HCT116 (cell line): ENCODE measurements at regions not wholly inside any gene's neighbourhood (a gene's known extent, or its start where the extent isn't known, plus 50 kb on each side); places are given as distances from the start of the nearest gene placed in this dataset.

Experiments used
- ATAC-seq: fragments of 200-7000 bp; cut with Tn5 transposase; 2 replicates; pipeline ENCODE4 v1.9.1; 2020; ENCODE audit warnings: mild to moderate bottlenecking, moderate library complexity
- BruUV-seq: library from RNA; stranded (reverse); fragments of 400-500 nt; replicated peaks from 2 replicates; lab custom pipeline; 2021; lab: Mats Ljungman, UMichigan
- CTCF ChIA-PET: fragments of 300-600 bp; sonication (Branson Sonifier 250); formaldehyde crosslinking; loops from one replicate; lab custom pipeline; 2021; ENCODE audit warnings: antibody characterized with exemption; lab: Charles Lee
- POLR2A ChIA-PET: fragments of 300-600, 350-600 bp; sonication (Branson Sonifier 250); formaldehyde crosslinking; loops from one replicate; lab custom pipeline; 2021; ENCODE audit warnings: antibody characterized with exemption; lab: Charles Lee
- RAD21 ChIA-PET, 2 experiments: fragments of 300-600 bp; sonication (Branson Sonifier 250); formaldehyde crosslinking; loops; one replicate each; lab custom pipeline; 2023; ENCODE audit warnings: low total read pairs in 2 of 2; ENCODE audit not compliant: uncharacterized antibody in 2 of 2, unreplicated experiment in 2 of 2, low non-redundant PET in 1 of 2; lab: Charles Lee
- DNase-seq: peaks from one replicate; pipeline ENCODE4 v3.0.0-alpha.2; 2010; ENCODE audit warnings: low read depth, low spot score
- H2AFZ ChIP-seq: fragments of 200-600 bp; shearing (Covaris generic), sonication (generic); 2 replicates; pipeline ENCODE4 v1.6.1; 2017; ENCODE audit warnings: low read depth, mixed run types, mixed read lengths, antibody characterized with exemption, low read length; ENCODE audit not compliant: poor library complexity, severe bottlenecking
- H3K27ac ChIP-seq: 2 replicates; pipeline ENCODE4 v1.5.1; 2012; ENCODE audit warnings: low read depth, low read length
- H3K27me3 ChIP-seq: fragments of 200-600 bp; sonication (generic); 2 replicates; pipeline ENCODE4 v1.6.1; 2016; ENCODE audit warnings: mixed run types, low read length, mixed read lengths; ENCODE audit not compliant: insufficient read depth
- H3K36me3 ChIP-seq, 2 experiments: fragments of 200-500 bp in 1 of 2; fragments of 200-600 bp in 1 of 2; sonication (Bioruptor generic) in 1 of 2; sonication (generic) in 1 of 2; 2 replicates each; pipeline versions ENCODE4 v1.5.1 to v1.6.1; 2014 to 2016; ENCODE audit warnings: low read length in 2 of 2, inconsistent platforms in 1 of 2, mixed read lengths in 1 of 2, mixed run types in 1 of 2; ENCODE audit not compliant: insufficient read depth in 2 of 2, control insufficient read depth in 1 of 2
- H3K4me1 ChIP-seq, 2 experiments: fragments of 200-600 bp in 1 of 2; sonication (generic) in 1 of 2; 2 replicates each; pipeline versions ENCODE4 v1.5.1 to v1.6.1; 2012 to 2017; ENCODE audit warnings: low read length in 2 of 2, inconsistent platforms in 1 of 2, mild to moderate bottlenecking in 1 of 2, mixed read lengths in 1 of 2, mixed run types in 1 of 2, moderate library complexity in 1 of 2; ENCODE audit not compliant: insufficient read depth in 2 of 2, control insufficient read depth in 1 of 2
- H3K4me2 ChIP-seq: fragments of 200-600 bp; sonication (generic); 2 replicates; pipeline ENCODE4 v1.6.1; 2017; ENCODE audit warnings: mixed run types, low read length, mixed read lengths
- H3K4me3 ChIP-seq, 2 experiments: fragments of 200-600 bp in 1 of 2; sonication (generic) in 1 of 2; replicated peaks in 1 of 2; 2 replicates each; pipeline ENCODE4 v1.5.1; 2011 to 2016; ENCODE audit warnings: low read length in 2 of 2, control low read depth in 1 of 2, low read depth in 1 of 2, mild to moderate bottlenecking in 1 of 2, mixed read lengths in 1 of 2, mixed run types in 1 of 2
- H3K79me2 ChIP-seq: fragments of 200-600 bp; sonication (generic); 2 replicates; pipeline ENCODE4 v1.6.1; 2017; ENCODE audit warnings: mild to moderate bottlenecking, mixed run types, low read length, moderate library complexity, mixed read lengths; ENCODE audit not compliant: insufficient read depth
- H3K9ac ChIP-seq: fragments of 200-600 bp; sonication (generic); 2 replicates; pipeline ENCODE4 v1.6.1; 2016; ENCODE audit warnings: low read length, mixed read lengths
- H3K9me2 ChIP-seq: fragments of 200-600 bp; sonication (generic), shearing (Covaris generic); 2 replicates; pipeline ENCODE4 v1.6.1; 2017; ENCODE audit warnings: mixed run types, mild to moderate bottlenecking, moderate library complexity; ENCODE audit not compliant: insufficient read depth
- H3K9me3 ChIP-seq, 2 experiments: fragments of 200-500 bp in 1 of 2; fragments of 200-600 bp in 1 of 2; sonication (Bioruptor generic) in 1 of 2; sonication (generic) in 1 of 2; 2 replicates each; pipeline ENCODE4 v1.6.1; 2014 to 2017; ENCODE audit warnings: low read length in 2 of 2, mixed read lengths in 2 of 2, inconsistent platforms in 1 of 2, low read depth in 1 of 2, mild to moderate bottlenecking in 1 of 2, mixed run types in 1 of 2, moderate library complexity in 1 of 2; ENCODE audit not compliant: control insufficient read depth in 1 of 2, insufficient read depth in 1 of 2
- H4K20me1 ChIP-seq: fragments of 200-600 bp; sonication (generic), shearing (Covaris generic); 2 replicates; pipeline ENCODE4 v1.6.1; 2017; ENCODE audit warnings: mixed run types, mild to moderate bottlenecking, moderate library complexity; ENCODE audit not compliant: insufficient read depth
- CEBPB ChIP-seq: IDR thresholded peaks from 2 replicates; pipeline ENCODE4 v1.6.1; 2012; ENCODE audit warnings: low read depth
- CTCF ChIP-seq, 3 experiments: fragments of 200-600 bp in 1 of 3; sonication (generic) in 1 of 3; IDR thresholded peaks in 2 of 3; conservative IDR thresholded peaks in 1 of 3; 2 replicates each; pipeline ENCODE4 v1.5.1; 2012 to 2017; ENCODE audit warnings: low read depth in 2 of 3, low read length in 2 of 3, antibody characterized with exemption in 1 of 3, borderline replicate concordance in 1 of 3, control low read depth in 1 of 3, mild to moderate bottlenecking in 1 of 3, mixed read lengths in 1 of 3, mixed run types in 1 of 3, moderate library complexity in 1 of 3; ENCODE audit not compliant: insufficient read depth in 1 of 3
- EGR1 ChIP-seq: IDR thresholded peaks from 2 replicates; pipeline ENCODE4 v1.6.1; 2012; ENCODE audit warnings: low read depth
- EZH2phosphoT487 ChIP-seq: fragments of 200-600 bp; IDR thresholded peaks from 2 replicates; pipeline ENCODE4 v1.6.1; 2018; ENCODE audit warnings: antibody characterized with exemption, borderline replicate concordance
- SIN3A ChIP-seq: IDR thresholded peaks from 2 replicates; pipeline ENCODE4 v1.6.1; 2012; ENCODE audit warnings: low read depth
- SRF ChIP-seq: IDR thresholded peaks from 2 replicates; pipeline ENCODE4 v1.6.1; 2012; ENCODE audit warnings: low read depth
- TCF7L2 ChIP-seq: IDR thresholded peaks from 2 replicates; pipeline ENCODE4 v1.7.0; 2011; ENCODE audit warnings: borderline replicate concordance, inconsistent platforms; ENCODE audit not compliant: insufficient read depth, insufficient read length; ENCODE audit errors: extremely low read depth
- YY1 ChIP-seq: IDR thresholded peaks from 2 replicates; pipeline ENCODE4 v1.6.1; 2011; ENCODE audit warnings: low read length, low read depth, moderate library complexity, mild to moderate bottlenecking; ENCODE audit not compliant: insufficient replicate concordance; ENCODE audit errors: extremely low read depth
- ZBTB33 ChIP-seq: IDR thresholded peaks from 2 replicates; pipeline ENCODE4 v1.6.1; 2011; ENCODE audit warnings: mild to moderate bottlenecking, low read length, moderate library complexity; ENCODE audit not compliant: insufficient replicate concordance; ENCODE audit errors: extremely low read depth
- ZFX ChIP-seq: fragments of 450-650 bp; IDR thresholded peaks from 2 replicates; pipeline ENCODE4 v1.6.1; 2017
- ZNF274 ChIP-seq: fragments of 200-500 bp; sonication (Bioruptor generic); IDR thresholded peaks from 2 replicates; pipeline ENCODE4 v1.6.1; 2014; ENCODE audit warnings: mild to moderate bottlenecking, low read depth, low read length, inconsistent platforms
- intact Hi-C: fragments of 100-400 bp; cut with micrococcal nuclease; formaldehyde crosslinking; loops from 2 replicates; pipeline ENCODE4 v1.10.0; 2022

GRCh38 chr2:128494307-128494639, 175.6 kb upstream of the HS6ST1 start:
- Histone ChIP-seq H3K9ac (no peak overlapping the region), H3K36me3 (no peaks in the 10 kb centered on the region), H3K9me2 (no peaks in the 10 kb centered on the region), H3K9me3 (no peaks in the 10 kb centered on the region), H3K27me3 (0 out of 2 replicates have a peak, but pooled peaks cover 3% of the 10 kb centered on the region), H3K4me3 (no peak overlapping the region), H3K79me2 (no peaks in the 10 kb centered on the region), H4K20me1 (no peaks in the 10 kb centered on the region), H3K27ac (no peak overlapping the region), H3K4me1 (no peaks in the 10 kb centered on the region), H3K4me2 (no peak overlapping the region), H2AFZ (no peak overlapping the region)
- ATAC-seq = no peak
- POLR2A ChIA-PET = no interaction called here
- no TSS peak for BruUV-seq
- intact Hi-C loops = no loop called here
- CTCF ChIA-PET = no interaction called here
- no peak for DNase-seq
- no peak for TF ChIP-seq TCF7L2
- TF ChIP-seq EGR1 = no peak
- TF ChIP-seq SRF = no peak
- TF ChIP-seq SIN3A = no peak
- no peak for TF ChIP-seq YY1
- TF ChIP-seq EZH2phosphoT487 = no peak
- TF ChIP-seq CEBPB = no peak
- no peak for TF ChIP-seq ZNF274
- no peak for TF ChIP-seq ZBTB33
- TF ChIP-seq CTCF (IDR thresholded peaks at IDR 0.05 in 2 of 3, conservative IDR thresholded peaks at IDR 0.05 in 1 of 3; ENCODE audit: borderline replicate concordance in 1 of 3, insufficient read depth in 1 of 3, low read depth in 2 of 3, low read length in 2 of 3) = no peak
- TF ChIP-seq ZFX = no peak
- RAD21 ChIA-PET = no interaction called here
